Activated naive CD8-positive, alpha-beta T cell (primary cell): ENCODE measurements at regions not wholly inside any gene's neighbourhood (a gene's known extent, or its start where the extent isn't known, plus 50 kb on each side); places are given as distances from the start of the nearest gene placed in this dataset.
"Not testable (repeated sequence)": the region's sequence is repeated elsewhere in the genome, so short reads cannot be mapped to it uniquely, and the experiment has no call there.

Source experiments
- H3K27ac Mint-ChIP-seq: one replicate; pipeline ENCODE4 v1.8.0; 2021; ENCODE audit warnings: mixed read lengths
- H3K27me3 Mint-ChIP-seq: one replicate; pipeline ENCODE4 v1.8.0; 2021; ENCODE audit warnings: mixed read lengths
- H3K36me3 Mint-ChIP-seq: one replicate; pipeline ENCODE4 v1.8.0; 2021; ENCODE audit warnings: mixed read lengths
- H3K4me1 Mint-ChIP-seq: one replicate; pipeline ENCODE4 v1.8.0; 2021; ENCODE audit warnings: low read depth, mixed read lengths
- H3K4me3 Mint-ChIP-seq: one replicate; pipeline ENCODE4 v1.8.0; 2021; ENCODE audit warnings: mild to moderate bottlenecking, mixed read lengths
- H3K9me3 Mint-ChIP-seq: one replicate; pipeline ENCODE4 v1.8.0; 2021; ENCODE audit warnings: low read depth, mixed read lengths

DNA sequence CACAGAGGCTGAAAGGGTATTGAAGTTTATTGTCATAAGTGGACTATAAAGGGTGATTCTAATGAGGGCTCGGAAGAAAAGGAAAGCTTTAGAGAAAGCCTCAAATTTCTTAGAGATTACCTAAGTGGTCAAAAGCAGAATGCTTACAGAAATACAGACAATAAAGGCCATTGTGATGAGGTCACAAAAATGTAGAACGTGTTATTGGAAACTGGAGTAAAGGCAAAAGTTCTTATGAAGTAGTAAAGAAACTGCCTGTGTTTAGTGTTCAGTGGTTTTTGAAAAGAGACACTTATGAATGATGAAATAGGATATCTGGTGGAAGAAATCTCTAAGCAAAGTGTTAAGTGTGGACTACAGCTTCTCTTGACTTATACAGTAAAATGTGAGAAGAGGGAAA lies 726.9 kb downstream of the DNAH5 start:
- Mint-ChIP-seq H3K27ac (no peak overlapping the region), H3K9me3 (peaks cover 12% of the 10 kb centered on the region), H3K36me3 (no peaks in the 10 kb centered on the region), H3K4me3 (no peak overlapping the region), H3K4me1 (no peaks in the 10 kb centered on the region), H3K27me3 (no peaks in the 10 kb centered on the region)

DNA sequence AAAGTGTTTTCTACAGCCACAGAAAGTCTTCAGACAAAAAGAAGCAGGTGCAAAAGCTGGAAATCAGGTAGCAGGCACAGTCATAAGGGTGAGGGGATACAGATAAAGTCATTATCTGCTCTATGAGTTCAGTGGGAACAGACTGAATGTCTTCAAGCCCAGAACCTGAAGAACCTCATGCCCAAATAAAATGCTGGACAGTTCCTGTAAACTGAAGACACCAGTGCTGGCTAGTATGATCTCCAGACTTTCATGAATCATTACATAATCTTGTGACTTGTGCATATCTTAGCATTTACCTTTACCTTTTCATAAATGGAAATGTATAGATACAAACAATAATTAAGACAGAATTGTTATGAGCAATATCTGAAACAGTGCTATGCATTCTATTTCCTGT lies 728.7 kb downstream of the DNAH5 start:
- Mint-ChIP-seq H3K4me3 (no peak overlapping the region), H3K9me3 (peaks cover 16% of the 10 kb centered on the region), H3K4me1 (no peaks in the 10 kb centered on the region), H3K27ac (no peak overlapping the region), H3K36me3 (no peaks in the 10 kb centered on the region), H3K27me3 (no peaks in the 10 kb centered on the region)

DNA sequence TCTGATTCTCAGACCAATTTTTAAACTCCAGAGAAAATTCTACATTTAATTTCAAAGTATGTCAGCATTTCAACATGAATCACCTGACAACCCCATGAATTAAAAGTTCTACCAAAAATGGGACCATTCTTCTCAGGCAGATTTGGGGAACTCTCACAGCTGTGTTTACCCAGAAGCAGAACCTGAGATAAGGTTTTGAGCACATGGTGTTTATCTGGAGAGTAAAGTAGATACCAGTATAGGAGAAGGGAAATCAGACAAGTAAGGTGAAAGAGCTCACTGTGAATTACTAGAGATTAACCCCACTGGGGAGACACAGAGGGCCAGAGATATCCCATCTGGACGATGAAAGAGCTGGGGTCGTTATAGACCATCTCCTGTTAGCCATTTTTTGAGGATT lies 729.1 kb downstream of the DNAH5 start:
- H3K36me3 Mint-ChIP-seq = no peaks in the 10 kb centered on the region
- peaks cover 16% of the 10 kb centered on the region for H3K9me3 Mint-ChIP-seq
- no peak overlapping the region for H3K27ac Mint-ChIP-seq
- no peaks in the 10 kb centered on the region for H3K4me1 Mint-ChIP-seq
- no peaks in the 10 kb centered on the region for H3K27me3 Mint-ChIP-seq
- H3K4me3 Mint-ChIP-seq = no peak overlapping the region

DNA sequence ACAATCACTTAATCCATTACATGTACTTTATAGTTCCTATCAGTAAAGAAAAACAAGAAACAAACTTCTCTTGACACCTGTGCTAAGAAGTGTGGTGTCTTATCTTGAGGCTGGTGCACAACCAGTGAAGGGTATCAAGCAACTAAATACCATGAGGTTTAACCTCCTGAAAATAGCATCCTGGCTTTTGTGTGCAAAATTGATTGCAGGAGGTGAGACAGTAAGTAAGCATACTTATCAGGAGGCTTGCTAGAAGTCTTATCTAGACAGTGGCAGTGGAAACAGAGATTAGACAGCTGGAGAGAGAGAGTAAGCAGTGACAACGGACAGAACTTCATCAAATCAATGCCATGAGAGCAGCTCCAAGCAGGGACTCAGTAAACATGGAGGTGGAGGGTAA lies 730.3 kb downstream of the DNAH5 start:
- H3K27ac Mint-ChIP-seq = no peak overlapping the region
- no peaks in the 10 kb centered on the region for H3K27me3 Mint-ChIP-seq
- H3K4me3 Mint-ChIP-seq = no peak overlapping the region
- H3K4me1 Mint-ChIP-seq = no peaks in the 10 kb centered on the region
- no peaks in the 10 kb centered on the region for H3K36me3 Mint-ChIP-seq
- H3K9me3 Mint-ChIP-seq = peaks cover 18% of the 10 kb centered on the region

DNA sequence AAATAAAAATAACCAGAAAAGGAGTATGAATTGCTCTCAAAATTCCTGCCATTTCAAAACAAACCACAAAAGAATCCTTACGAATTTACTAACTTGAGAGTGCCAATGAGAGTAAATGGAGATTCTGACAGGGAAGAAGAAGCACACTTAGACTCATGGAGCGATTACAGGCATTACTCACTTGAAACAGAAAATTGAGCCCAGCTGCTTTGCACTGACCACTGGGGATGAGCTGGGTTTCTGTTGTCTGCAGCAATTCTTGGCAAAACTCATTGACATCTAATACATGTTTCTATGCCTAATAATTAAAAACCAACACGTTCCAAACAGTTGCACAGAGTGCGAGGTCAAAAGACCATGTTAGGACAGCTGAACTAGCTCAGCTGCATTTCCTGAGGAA lies 731.6 kb downstream of the DNAH5 start:
- no peak overlapping the region for H3K4me3 Mint-ChIP-seq
- H3K36me3 Mint-ChIP-seq = no peaks in the 10 kb centered on the region
- no peaks in the 10 kb centered on the region for H3K4me1 Mint-ChIP-seq
- no peaks in the 10 kb centered on the region for H3K27me3 Mint-ChIP-seq
- H3K27ac Mint-ChIP-seq = no peak overlapping the region
- H3K9me3 Mint-ChIP-seq = peaks cover 24% of the 10 kb centered on the region

DNA sequence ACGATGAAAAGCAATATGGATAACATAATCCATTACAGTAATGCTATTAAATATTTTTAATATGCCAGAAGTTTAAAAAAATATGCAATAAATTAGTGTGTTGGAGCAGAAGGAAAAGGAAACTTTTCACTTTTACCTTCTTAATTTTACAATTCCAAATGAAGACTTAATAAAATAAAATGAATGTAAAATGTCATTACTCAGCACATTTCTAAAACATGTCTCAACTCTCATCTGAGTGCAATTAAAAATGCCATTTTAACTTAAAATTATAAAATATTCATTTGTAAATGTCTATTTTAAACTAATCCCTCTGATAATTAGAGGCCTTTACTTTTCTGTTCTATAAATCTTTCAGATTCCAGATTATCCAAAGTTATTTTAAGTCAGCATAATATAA lies 733.4 kb downstream of the DNAH5 start:
- no peak overlapping the region for H3K4me3 Mint-ChIP-seq
- H3K27ac Mint-ChIP-seq = no peak overlapping the region

DNA sequence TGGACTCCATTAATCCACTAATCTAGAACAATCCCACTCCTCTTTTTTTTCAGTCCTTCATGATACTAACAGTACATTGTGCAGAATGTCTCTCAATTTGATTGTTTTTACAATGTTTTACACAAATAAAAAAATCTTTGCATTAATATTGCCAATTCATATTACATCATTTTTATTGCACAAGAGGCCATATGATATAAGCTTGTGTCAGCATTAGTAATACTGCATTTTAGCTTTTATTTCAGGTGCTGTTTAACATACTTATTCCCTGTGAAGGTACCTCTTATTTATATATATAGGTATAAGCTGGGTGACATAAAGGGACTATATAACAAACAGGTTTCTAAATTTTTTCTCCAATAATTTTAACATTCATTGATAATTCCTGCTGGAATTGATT lies 737.4 kb downstream of the DNAH5 start:
- no peaks in the 10 kb centered on the region for H3K36me3 Mint-ChIP-seq
- peaks cover 8% of the 10 kb centered on the region for H3K9me3 Mint-ChIP-seq
- H3K27me3 Mint-ChIP-seq = no peaks in the 10 kb centered on the region
- no peaks in the 10 kb centered on the region for H3K4me1 Mint-ChIP-seq
- H3K27ac Mint-ChIP-seq = no peak overlapping the region
- no peak overlapping the region for H3K4me3 Mint-ChIP-seq

More for the DNA sequence above, 733.4 kb downstream of the DNAH5 start:
- Mint-ChIP-seq H3K27me3 (no peaks in the 10 kb centered on the region), H3K9me3 (peaks cover 24% of the 10 kb centered on the region), H3K4me1 (no peaks in the 10 kb centered on the region), H3K36me3 (no peaks in the 10 kb centered on the region)

DNA sequence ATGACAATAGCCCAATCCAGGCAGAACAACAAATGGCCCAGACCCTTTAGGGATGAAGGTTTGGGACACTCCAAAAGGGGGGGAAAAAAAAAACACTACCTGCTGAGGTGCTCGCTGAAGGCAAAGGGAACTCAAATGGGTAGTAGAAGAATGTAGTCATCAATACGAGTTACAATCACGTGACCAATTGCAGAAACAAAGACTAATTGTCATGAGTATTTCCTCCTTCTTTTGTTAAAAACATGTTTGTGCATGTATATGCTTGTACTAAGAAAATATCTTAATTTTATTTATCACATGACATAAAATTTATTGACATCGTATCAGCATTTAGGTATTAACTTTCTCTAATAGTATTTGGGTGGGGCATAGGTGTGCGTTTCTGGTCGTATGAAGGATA lies 743.5 kb downstream of the DNAH5 start:
- H3K9me3 Mint-ChIP-seq = peaks cover 4% of the 10 kb centered on the region
- no peaks in the 10 kb centered on the region for H3K36me3 Mint-ChIP-seq
- no peak overlapping the region for H3K4me3 Mint-ChIP-seq
- H3K4me1 Mint-ChIP-seq = no peaks in the 10 kb centered on the region
- no peak overlapping the region for H3K27ac Mint-ChIP-seq
- no peaks in the 10 kb centered on the region for H3K27me3 Mint-ChIP-seq

DNA sequence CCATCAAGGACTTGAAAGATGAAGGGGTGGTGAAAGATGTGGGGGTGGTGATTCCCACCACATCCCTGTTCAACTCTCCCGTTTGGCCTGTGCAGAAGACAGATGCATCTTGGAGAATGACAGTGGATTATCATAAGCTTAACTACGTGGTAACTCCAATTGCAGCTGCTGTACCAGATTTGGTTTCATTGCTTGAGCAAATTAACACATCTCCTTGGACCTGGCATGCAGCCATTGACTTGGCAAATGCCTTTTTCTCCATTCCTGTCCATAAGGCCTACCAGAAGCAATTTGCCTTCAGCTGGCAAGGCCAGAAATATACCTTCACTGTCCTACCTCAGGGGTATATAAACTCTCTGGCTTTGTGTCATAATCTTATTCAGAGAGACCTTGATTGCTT lies 746.3 kb downstream of the DNAH5 start:
- H3K36me3 Mint-ChIP-seq, H3K4me3 Mint-ChIP-seq, H3K27ac Mint-ChIP-seq, H3K4me1 Mint-ChIP-seq, H3K9me3 Mint-ChIP-seq, H3K27me3 Mint-ChIP-seq: not testable (repeated sequence)

DNA sequence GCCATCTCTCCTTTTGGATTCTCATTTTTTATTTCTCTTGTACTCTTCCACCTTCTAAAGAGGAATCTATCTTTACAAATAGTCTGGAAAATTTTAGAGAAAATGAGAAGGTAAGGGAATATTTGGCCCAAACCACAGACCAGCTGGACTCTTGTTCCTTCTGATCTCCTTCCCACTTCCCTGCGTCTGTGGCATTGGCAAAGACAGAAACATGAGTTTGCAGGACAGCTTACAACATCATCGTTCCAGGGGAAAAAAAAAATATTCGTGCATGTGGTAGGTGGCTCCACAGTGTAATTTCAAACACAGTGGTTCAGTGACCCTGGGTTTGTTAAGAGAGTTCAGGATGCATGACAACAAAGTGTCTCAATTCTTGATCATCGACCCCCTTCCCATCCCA lies 755.0 kb downstream of the DNAH5 start:
- Mint-ChIP-seq H3K9me3 (peaks cover 11% of the 10 kb centered on the region), H3K4me3 (no peak overlapping the region), H3K27ac (no peak overlapping the region), H3K4me1 (no peaks in the 10 kb centered on the region), H3K27me3 (no peaks in the 10 kb centered on the region), H3K36me3 (no peaks in the 10 kb centered on the region)

DNA sequence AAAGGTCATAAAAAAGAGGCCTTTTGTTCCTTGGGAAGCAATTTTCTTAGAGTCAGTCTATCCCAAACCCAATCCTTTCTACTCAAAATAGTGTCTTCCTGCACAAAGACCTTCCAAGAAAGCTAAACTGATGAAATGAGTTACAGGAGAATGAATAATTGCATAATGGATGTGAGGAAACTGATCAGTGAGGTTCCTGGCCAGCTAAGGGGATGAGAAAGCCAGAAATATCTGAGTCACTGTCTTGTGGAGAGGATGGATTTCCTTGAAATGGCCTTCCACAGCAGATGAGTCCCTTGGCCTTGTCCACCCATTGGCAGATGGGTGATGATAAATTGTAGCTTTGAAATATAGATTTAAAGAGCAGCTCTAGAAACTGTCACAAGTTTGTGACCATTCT lies 756.1 kb downstream of the DNAH5 start:
- Mint-ChIP-seq H3K27ac (no peak overlapping the region), H3K36me3 (no peaks in the 10 kb centered on the region), H3K27me3 (no peaks in the 10 kb centered on the region), H3K4me1 (no peaks in the 10 kb centered on the region), H3K4me3 (no peak overlapping the region), H3K9me3 (peaks cover 10% of the 10 kb centered on the region)

DNA sequence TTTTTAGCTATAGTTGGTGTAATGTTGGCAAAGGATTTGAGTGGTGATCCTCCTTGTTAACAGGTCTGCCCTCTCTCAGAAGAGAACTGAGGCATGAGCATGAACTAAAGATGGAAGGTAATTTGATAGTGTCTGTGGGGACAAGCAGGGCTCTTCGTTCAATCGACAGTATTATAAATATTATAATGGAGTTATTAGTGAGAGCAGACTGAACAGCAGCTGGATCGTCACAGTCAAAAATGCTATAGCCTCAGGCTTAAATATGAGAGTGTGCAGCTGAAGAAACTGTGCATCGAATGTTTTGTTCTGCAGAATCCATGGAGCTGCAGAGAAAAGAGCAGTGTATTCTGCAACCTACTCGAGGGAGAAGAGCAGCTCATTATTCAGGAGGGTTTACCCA lies 757.3 kb downstream of the DNAH5 start:
- Mint-ChIP-seq H3K9me3 (peaks cover 9% of the 10 kb centered on the region), H3K27me3 (no peaks in the 10 kb centered on the region), H3K27ac (no peak overlapping the region), H3K4me1 (no peaks in the 10 kb centered on the region), H3K36me3 (no peaks in the 10 kb centered on the region), H3K4me3 (no peak overlapping the region)

DNA sequence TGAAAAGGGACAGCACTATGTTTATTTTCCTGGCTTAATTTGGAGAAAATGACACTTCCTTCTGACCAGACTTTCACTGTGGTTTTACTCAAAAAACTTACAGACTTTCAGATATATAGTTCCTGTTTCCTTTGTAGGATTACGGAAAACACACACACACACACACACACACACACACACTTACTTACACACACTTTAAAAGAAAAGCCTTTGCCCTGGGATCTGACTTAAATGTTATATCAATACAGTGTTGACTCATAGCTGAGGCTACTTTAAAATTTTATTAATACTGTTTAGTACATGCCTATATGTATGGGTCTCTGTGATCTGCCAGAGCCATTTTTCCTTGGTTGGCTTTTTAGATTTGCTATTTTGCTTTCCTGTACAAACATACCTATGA lies 758.3 kb downstream of the DNAH5 start:
- Mint-ChIP-seq H3K9me3 (peaks cover 10% of the 10 kb centered on the region), H3K36me3 (no peaks in the 10 kb centered on the region), H3K4me3 (no peak overlapping the region), H3K27me3 (no peaks in the 10 kb centered on the region), H3K27ac (no peak overlapping the region), H3K4me1 (no peaks in the 10 kb centered on the region)

DNA sequence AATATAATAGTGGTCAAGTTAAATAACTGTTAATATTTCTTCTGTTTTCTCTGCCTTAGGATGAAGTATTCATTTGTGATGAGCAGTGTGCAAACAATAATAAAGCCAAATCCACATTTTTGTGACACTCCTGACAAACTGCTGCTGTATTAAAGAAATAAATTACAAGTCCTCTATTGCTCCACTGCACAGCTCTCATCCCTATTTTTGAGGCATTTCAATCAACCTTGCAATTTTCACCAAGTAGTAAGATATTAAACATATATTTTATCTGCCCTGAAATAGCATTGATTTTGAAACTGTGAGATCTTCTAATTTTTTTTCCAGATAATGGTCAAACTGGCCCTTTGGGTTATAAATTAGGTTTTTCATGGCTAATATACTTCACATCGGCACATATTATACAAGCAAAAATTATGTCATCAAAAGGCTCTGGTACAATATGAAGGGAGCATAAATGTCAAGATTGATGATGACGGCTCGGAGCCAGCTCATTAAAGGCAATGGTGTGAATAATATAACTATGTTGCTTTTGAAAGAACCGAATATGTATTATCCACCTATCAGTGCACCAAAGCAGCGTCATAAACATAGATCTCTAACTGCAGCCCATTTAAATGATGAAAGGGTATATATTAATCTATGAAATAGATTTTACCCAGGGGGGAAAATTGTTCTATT lies 764.9 kb downstream of the DNAH5 start:
- Mint-ChIP-seq H3K27me3 (no peaks in the 10 kb centered on the region), H3K4me3 (no peak overlapping the region), H3K4me1 (no peaks in the 10 kb centered on the region), H3K9me3 (peaks cover 17% of the 10 kb centered on the region), H3K27ac (no peak overlapping the region), H3K36me3 (no peaks in the 10 kb centered on the region)

DNA sequence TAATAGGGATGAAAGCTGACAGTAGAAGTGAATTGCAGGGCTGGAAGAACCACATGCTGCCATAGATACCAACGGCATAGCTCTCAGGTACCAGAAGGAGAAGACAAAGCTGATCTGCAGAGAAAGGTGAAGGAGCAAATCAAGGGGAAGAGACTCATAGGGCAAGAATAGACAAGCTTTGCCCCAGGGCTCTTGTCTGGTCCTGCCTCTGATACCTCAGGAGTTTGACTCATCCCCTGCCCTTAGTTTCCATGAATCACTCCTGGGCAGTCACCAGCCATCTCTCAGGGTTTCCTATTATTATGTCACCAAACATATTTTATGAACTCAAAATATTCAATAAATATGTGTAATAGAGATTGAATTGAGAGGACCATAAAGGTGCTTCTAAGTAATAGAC lies 800.9 kb downstream of the DNAH5 start:
- Mint-ChIP-seq H3K27ac (no peak overlapping the region), H3K27me3 (no peaks in the 10 kb centered on the region), H3K4me1 (no peaks in the 10 kb centered on the region), H3K9me3 (peaks cover 14% of the 10 kb centered on the region), H3K36me3 (no peaks in the 10 kb centered on the region), H3K4me3 (no peak overlapping the region)

DNA sequence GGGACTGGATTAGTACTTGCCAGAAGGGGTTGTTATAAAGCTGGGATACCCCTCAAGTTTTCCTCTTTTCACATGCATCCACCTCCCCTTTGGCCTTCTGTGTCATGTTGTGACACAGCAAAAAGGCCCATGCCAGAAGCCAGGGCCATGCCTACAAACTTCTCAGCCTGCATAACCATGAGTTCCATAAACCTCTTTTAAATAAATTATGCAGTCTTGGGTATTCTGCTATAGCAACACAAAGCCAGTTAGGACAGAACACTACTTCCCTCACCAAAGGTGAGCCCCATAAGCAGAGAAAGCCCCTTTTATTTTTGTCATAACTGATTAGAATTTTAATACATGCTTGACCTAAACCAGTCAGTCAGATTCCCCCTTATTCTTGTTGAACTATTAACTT lies 801.3 kb downstream of the DNAH5 start:
- Mint-ChIP-seq H3K27me3 (no peaks in the 10 kb centered on the region), H3K4me3 (no peak overlapping the region), H3K4me1 (no peaks in the 10 kb centered on the region), H3K27ac (no peak overlapping the region), H3K9me3 (peaks cover 14% of the 10 kb centered on the region), H3K36me3 (no peaks in the 10 kb centered on the region)
